ENCODE measurements at regions not wholly inside any gene's neighbourhood (a gene's known extent, or its start where the extent isn't known, plus 50 kb on each side); places are given as distances from the start of the nearest gene placed in this dataset.

GRCh38 chr10:111148025-111148424, 71.2 kb downstream of the ADRA2A start:
- no peak for TF ChIP-seq CTCF (IDR thresholded peaks at IDR 0.05; ENCODE audit: low read depth, low read length)
- no peak overlapping the region for H3K4me3 ChIP-seq (ENCODE audit: low read depth, low read length)

GRCh38 chr10:111148440-111148839, 71.6 kb downstream of the ADRA2A start:
- TF ChIP-seq CTCF (IDR thresholded peaks at IDR 0.05; ENCODE audit: low read depth, low read length): no peak
- H3K4me3 ChIP-seq (ENCODE audit: low read depth, low read length): no peak overlapping the region

GRCh38 chr10:111150691-111151090, 73.9 kb downstream of the ADRA2A start:
- TF ChIP-seq CTCF (IDR thresholded peaks at IDR 0.05; ENCODE audit: low read depth, low read length): no peak
- no peak overlapping the region for H3K4me3 ChIP-seq (ENCODE audit: low read depth, low read length)

- no peak for TF ChIP-seq CTCF (IDR thresholded peaks at IDR 0.05; ENCODE audit: low read depth, low read length)
- H3K4me3 ChIP-seq (ENCODE audit: low read depth, low read length): no peak overlapping the region
Observed at GRCh38 chr10:111151595-111152307, 74.9 kb downstream of the ADRA2A start.

- TF ChIP-seq CTCF (IDR thresholded peaks at IDR 0.05; ENCODE audit: low read depth, low read length): no peak
- no peak overlapping the region for H3K4me3 ChIP-seq (ENCODE audit: low read depth, low read length)
Observed at GRCh38 chr10:111156754-111157153, 79.9 kb downstream of the ADRA2A start.

GRCh38 chr10:111158595-111158994, 81.8 kb downstream of the ADRA2A start:
- TF ChIP-seq CTCF (IDR thresholded peaks at IDR 0.05; ENCODE audit: low read depth, low read length): no peak
- H3K4me3 ChIP-seq (ENCODE audit: low read depth, low read length): no peak overlapping the region

- H3K4me3 ChIP-seq (ENCODE audit: low read depth, low read length): no peak overlapping the region
- TF ChIP-seq CTCF (IDR thresholded peaks at IDR 0.05; ENCODE audit: low read depth, low read length): no peak
Observed at GRCh38 chr10:111161109-111161874, 84.5 kb downstream of the ADRA2A start.

Data from WI38 (cell line).